Testis (tissue), 2 donors: ENCODE measurements at regions not wholly inside any gene's neighbourhood (a gene's known extent, or its start where the extent isn't known, plus 50 kb on each side); places are given as distances from the start of the nearest gene placed in this dataset.

Source experiments
- DNase-seq: peaks from one replicate; pipeline ENCODE4 v3.0.0-alpha.2; 2019
- H3K27ac ChIP-seq, 2 donors: fragments of 200-600 bp; sonication (generic); one replicate each; pipeline ENCODE4 v1.5.1; 2019
- H3K27me3 ChIP-seq: fragments of 200-600 bp; sonication (generic); one replicate; pipeline ENCODE4 v1.5.1; 2019
- H3K36me3 ChIP-seq: fragments of 200-600 bp; sonication (generic); one replicate; pipeline ENCODE4 v1.5.1; 2017; ENCODE audit warnings: low read depth; ENCODE audit errors: missing control alignments
- H3K4me1 ChIP-seq: fragments of 200-600 bp; sonication (generic); one replicate; pipeline ENCODE4 v1.5.1; 2019
- H3K4me3 ChIP-seq, 2 donors: fragments of 200-600 bp; sonication (generic); one replicate each; pipeline ENCODE4 v1.5.1; 2017 to 2019
- H3K9me3 ChIP-seq: fragments of 200-600 bp; sonication (generic); one replicate; pipeline ENCODE4 v1.5.1; 2017
- CTCF ChIP-seq, 3 experiments: fragments of 450-650 bp in 2 of 3; fragments of 200-600 bp in 1 of 3; sonication (generic) in 1 of 3; IDR thresholded peaks; one replicate each; pipeline ENCODE4 v1.5.1; 2016 to 2019; ENCODE audit warnings: antibody characterized with exemption in 3 of 3, mild to moderate bottlenecking in 2 of 3, moderate library complexity in 1 of 3
- POLR2A ChIP-seq: fragments of 450-650 bp; IDR thresholded peaks from one replicate; pipeline ENCODE4 v1.6.1; 2017; ENCODE audit warnings: antibody characterized with exemption, mild to moderate bottlenecking, moderate library complexity
- WGBS, 2 donors: methylation state at CpG; one replicate each; pipeline ENCODE4 v1.1.5; 2018; 5-methylcytosine and 5-hydroxymethylcytosine counted together
- intact Hi-C: fragments of 100-400 bp; cut with DNase I; formaldehyde crosslinking; loops from one replicate; pipeline ENCODE4 v1.15.1; 2023; ENCODE audit warnings: low total_unique reads

GRCh38 chr2:122680662-122681061 is 925.2 kb downstream of the TSN start:
- WGBS, 2 donors: 76 to 80% methylated on average over 4 of the region's 4 CpGs
- TF ChIP-seq POLR2A (no peak), CTCF (IDR thresholded peaks at IDR 0.05) (no peak)
- no peaks in the 10 kb centered on the region for H3K4me1 ChIP-seq
- intact Hi-C loops: no loop called here
- no peaks in the 10 kb centered on the region for H3K27me3 ChIP-seq
- H3K4me3 ChIP-seq: no peak overlapping the region
- no peak for DNase-seq
- H3K36me3 ChIP-seq: no peaks in the 10 kb centered on the region
- no peaks in the 10 kb centered on the region for H3K9me3 ChIP-seq
- H3K27ac ChIP-seq: no peak overlapping the region

GRCh38 chr2:122681626-122682025 is 926.2 kb downstream of the TSN start:
- H3K9me3 ChIP-seq: no peaks in the 10 kb centered on the region
- H3K27me3 ChIP-seq: no peaks in the 10 kb centered on the region
- H3K36me3 ChIP-seq: no peaks in the 10 kb centered on the region
- TF ChIP-seq POLR2A (no peak), CTCF (IDR thresholded peaks at IDR 0.05) (no peak)
- no peak for DNase-seq
- 67 to 70% methylated on average over 1 of the region's 1 CpG for WGBS, 2 donors
- H3K4me1 ChIP-seq: no peaks in the 10 kb centered on the region
- H3K4me3 ChIP-seq: no peak overlapping the region
- intact Hi-C loops: no loop called here
- no peak overlapping the region for H3K27ac ChIP-seq

GRCh38 chr2:122682356-122682755 is 926.9 kb downstream of the TSN start:
- DNase-seq: no peak
- H3K36me3 ChIP-seq: no peaks in the 10 kb centered on the region
- no peaks in the 10 kb centered on the region for H3K27me3 ChIP-seq
- no peak overlapping the region for H3K27ac ChIP-seq
- 77 to 89% methylated on average over 3 of the region's 3 CpGs for WGBS, 2 donors
- intact Hi-C loops: no loop called here
- H3K4me1 ChIP-seq: no peaks in the 10 kb centered on the region
- H3K4me3 ChIP-seq: no peak overlapping the region
- H3K9me3 ChIP-seq: no peaks in the 10 kb centered on the region
- TF ChIP-seq POLR2A: no peak
- no peak for TF ChIP-seq CTCF (IDR thresholded peaks at IDR 0.05)

- Histone ChIP-seq H3K4me3 (no peak overlapping the region), H3K36me3 (no peaks in the 10 kb centered on the region), H3K27me3 (no peaks in the 10 kb centered on the region), H3K4me1 (no peaks in the 10 kb centered on the region), H3K27ac (no peak overlapping the region), H3K9me3 (no peaks in the 10 kb centered on the region)
- TF ChIP-seq CTCF (IDR thresholded peaks at IDR 0.05) (no peak), POLR2A (no peak)
- no peak for DNase-seq
- intact Hi-C loops: no loop called here
- 82 to 93% methylated on average over 1 of the region's 1 CpG for WGBS, 2 donors
Observed at GRCh38 chr2:122683018-122683417, 927.6 kb downstream of the TSN start.

GRCh38 chr2:122692400-122693083 is 937.1 kb downstream of the TSN start:
- Histone ChIP-seq H3K36me3 (no peaks in the 10 kb centered on the region), H3K4me3 (no peak overlapping the region), H3K27me3 (no peaks in the 10 kb centered on the region), H3K27ac (no peak overlapping the region), H3K9me3 (no peaks in the 10 kb centered on the region), H3K4me1 (no peaks in the 10 kb centered on the region)
- no peak for DNase-seq
- TF ChIP-seq CTCF (IDR thresholded peaks at IDR 0.05): no peak
- TF ChIP-seq POLR2A: no peak
- WGBS, 2 donors: 79 to 94% methylated on average over 4 of the region's 4 CpGs
- intact Hi-C loops: no loop called here
